Activated naive CD8-positive, alpha-beta T cell (primary cell): ENCODE measurements at regions not wholly inside any gene's neighbourhood (a gene's known extent, or its start where the extent isn't known, plus 50 kb on each side); places are given as distances from the start of the nearest gene placed in this dataset.
"Not testable (repeated sequence)": the region's sequence is repeated elsewhere in the genome, so short reads cannot be mapped to it uniquely, and the experiment has no call there.

Experiments
- H3K27ac Mint-ChIP-seq: one replicate; pipeline ENCODE4 v1.8.0; 2021; ENCODE audit warnings: mixed read lengths
- H3K27me3 Mint-ChIP-seq: one replicate; pipeline ENCODE4 v1.8.0; 2021; ENCODE audit warnings: mixed read lengths
- H3K36me3 Mint-ChIP-seq: one replicate; pipeline ENCODE4 v1.8.0; 2021; ENCODE audit warnings: mixed read lengths
- H3K4me1 Mint-ChIP-seq: one replicate; pipeline ENCODE4 v1.8.0; 2021; ENCODE audit warnings: low read depth, mixed read lengths
- H3K4me3 Mint-ChIP-seq: one replicate; pipeline ENCODE4 v1.8.0; 2021; ENCODE audit warnings: mild to moderate bottlenecking, mixed read lengths
- H3K9me3 Mint-ChIP-seq: one replicate; pipeline ENCODE4 v1.8.0; 2021; ENCODE audit warnings: low read depth, mixed read lengths

DNA sequence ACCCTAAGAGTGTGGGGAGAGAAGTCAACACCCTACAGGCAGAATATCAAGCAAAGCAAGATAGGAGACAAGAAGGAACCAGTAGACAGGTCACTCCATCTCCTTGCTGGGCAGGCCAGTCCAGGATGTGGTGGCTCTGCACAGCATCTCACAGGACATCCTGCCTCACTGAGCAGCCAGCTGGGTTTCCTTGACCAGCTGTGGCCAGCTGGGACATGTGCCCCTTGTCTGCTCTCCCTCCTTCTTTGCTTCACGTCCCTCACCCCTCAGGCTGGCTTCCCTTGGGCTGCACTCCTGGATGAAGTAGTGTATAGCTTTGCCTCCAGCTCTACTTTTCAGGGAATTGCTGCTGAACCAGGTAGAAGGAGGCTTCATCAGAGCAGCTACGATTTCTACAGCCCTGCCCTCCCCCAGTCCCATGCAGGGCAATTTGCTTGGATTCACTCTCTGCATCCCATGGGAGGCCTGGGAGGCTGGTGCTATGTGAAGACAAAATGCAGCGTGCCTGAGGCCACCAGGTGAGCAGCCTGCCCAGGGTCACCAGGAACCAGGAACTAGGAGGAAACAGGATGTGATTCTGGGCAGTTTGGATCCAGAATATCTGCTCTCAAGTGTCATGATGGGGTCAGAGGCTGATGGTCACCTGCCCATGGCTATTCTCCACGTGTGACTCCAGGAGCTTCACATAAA is 110.0 kb upstream of the PMEPA1 start:
- Mint-ChIP-seq H3K4me3 (no peak overlapping the region), H3K36me3 (no peaks in the 10 kb centered on the region), H3K9me3 (no peaks in the 10 kb centered on the region), H3K27me3 (no peaks in the 10 kb centered on the region), H3K4me1 (no peaks in the 10 kb centered on the region), H3K27ac (no peak overlapping the region)

DNA sequence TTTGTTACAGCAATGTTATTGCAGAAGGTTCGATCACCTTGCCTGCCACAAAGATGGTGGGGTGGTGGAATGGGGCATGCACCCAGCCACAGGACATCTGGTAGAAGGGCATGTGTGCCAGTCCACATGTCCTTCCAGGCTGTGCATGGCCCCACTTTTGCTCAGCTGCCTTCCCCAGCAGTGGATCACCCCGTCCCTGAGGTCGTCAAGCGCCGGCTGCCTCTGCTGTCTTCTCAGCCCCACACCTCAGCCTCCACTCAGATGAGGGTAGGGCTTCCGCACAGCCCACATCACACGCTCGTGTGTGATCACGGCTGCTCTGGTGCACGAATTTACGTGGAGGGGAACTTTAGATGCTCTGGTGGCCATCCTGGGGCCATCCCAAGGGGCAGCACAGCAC is 109.5 kb upstream of the PMEPA1 start:
- peaks cover 1% of the 10 kb centered on the region for H3K27me3 Mint-ChIP-seq
- no peaks in the 10 kb centered on the region for H3K4me1 Mint-ChIP-seq
- no peak overlapping the region for H3K27ac Mint-ChIP-seq
- H3K9me3 Mint-ChIP-seq: no peaks in the 10 kb centered on the region
- no peaks in the 10 kb centered on the region for H3K36me3 Mint-ChIP-seq
- no peak overlapping the region for H3K4me3 Mint-ChIP-seq

DNA sequence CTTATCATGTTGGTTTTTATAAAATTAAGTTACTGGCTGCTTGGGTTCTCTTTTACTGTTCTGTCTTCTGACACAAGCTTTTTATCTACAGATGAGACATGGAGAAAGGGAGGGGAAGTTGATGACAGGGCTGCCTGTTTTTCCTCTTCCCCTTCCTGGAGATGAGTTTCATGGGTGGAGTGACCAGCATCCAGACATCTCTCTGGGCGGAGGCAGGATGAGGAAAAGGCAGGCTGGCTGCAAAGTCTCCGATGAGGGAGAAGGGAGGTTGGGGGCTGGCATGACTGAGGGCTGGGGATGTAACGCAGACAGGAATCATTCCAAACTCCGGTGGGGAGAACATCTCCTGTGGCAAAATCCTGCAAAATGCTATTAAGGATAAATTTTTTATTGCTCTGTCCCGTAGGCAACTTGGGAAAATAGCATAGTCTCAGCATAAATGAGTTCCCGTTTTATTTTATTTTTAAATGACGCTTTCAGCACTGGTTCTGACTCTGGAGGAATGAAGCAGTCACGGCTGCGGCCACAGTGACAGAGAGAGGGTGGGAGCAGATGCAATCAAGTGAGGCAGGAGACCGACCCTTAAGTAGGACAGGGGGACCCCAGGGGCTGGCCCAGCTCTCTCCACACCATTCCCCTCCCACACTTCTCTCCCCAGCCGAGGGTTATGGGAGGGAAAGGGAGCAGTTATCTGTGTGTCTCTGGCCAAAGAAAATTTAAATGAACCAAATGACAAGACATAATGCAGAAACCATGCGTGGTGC is 108.8 kb upstream of the PMEPA1 start:
- Mint-ChIP-seq H3K27me3 (peaks cover 1% of the 10 kb centered on the region), H3K4me3 (no peak overlapping the region), H3K9me3 (no peaks in the 10 kb centered on the region), H3K36me3 (no peaks in the 10 kb centered on the region), H3K27ac (no peak overlapping the region), H3K4me1 (no peaks in the 10 kb centered on the region)

DNA sequence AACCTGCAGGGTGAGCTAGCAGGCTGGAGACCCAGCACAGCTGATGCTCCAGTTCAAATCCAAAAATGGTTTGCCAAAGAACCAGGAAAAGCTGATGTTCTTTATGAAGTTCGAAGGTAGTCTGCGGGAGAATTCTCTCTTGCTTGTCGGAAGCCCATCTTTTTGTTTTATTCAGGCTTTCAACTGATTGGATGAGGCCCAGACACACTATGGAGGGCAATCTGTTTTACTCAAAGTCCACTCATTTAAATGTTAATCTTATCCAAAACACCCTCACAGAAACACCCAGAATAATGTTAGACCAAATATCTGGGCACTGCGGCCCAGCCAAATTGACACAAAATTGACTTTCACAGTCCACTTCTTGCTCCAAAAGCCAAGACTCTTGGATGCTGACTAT is 105.6 kb upstream of the PMEPA1 start:
- Mint-ChIP-seq H3K4me3 (no peak overlapping the region), H3K9me3 (no peaks in the 10 kb centered on the region), H3K36me3 (no peaks in the 10 kb centered on the region), H3K27ac (no peak overlapping the region), H3K4me1 (no peaks in the 10 kb centered on the region), H3K27me3 (peaks cover 1% of the 10 kb centered on the region)

DNA sequence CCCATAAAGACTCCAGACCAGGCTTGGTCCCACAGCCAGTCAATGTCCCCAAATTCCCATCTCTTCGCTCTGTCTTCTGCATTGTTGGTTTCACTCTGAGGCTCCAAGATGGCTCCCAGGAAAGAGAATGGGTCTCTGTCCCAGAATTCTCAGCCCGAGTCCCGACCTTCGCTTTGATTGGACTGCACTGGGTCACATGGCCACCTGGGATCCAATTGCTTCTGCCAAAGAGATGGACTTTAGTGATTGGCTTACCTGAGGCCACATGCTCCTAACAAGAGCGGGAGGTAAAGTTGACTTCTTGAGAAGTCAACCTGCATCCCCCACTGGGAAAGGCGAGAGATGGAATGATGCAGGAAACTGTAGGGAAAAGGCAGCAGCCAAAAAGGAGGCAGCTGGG is 104.7 kb upstream of the PMEPA1 start:
- H3K4me3 Mint-ChIP-seq: no peak overlapping the region
- H3K27ac Mint-ChIP-seq: no peak overlapping the region
- H3K36me3 Mint-ChIP-seq: no peaks in the 10 kb centered on the region
- no peaks in the 10 kb centered on the region for H3K4me1 Mint-ChIP-seq
- no peaks in the 10 kb centered on the region for H3K9me3 Mint-ChIP-seq
- peaks cover 1% of the 10 kb centered on the region for H3K27me3 Mint-ChIP-seq

DNA sequence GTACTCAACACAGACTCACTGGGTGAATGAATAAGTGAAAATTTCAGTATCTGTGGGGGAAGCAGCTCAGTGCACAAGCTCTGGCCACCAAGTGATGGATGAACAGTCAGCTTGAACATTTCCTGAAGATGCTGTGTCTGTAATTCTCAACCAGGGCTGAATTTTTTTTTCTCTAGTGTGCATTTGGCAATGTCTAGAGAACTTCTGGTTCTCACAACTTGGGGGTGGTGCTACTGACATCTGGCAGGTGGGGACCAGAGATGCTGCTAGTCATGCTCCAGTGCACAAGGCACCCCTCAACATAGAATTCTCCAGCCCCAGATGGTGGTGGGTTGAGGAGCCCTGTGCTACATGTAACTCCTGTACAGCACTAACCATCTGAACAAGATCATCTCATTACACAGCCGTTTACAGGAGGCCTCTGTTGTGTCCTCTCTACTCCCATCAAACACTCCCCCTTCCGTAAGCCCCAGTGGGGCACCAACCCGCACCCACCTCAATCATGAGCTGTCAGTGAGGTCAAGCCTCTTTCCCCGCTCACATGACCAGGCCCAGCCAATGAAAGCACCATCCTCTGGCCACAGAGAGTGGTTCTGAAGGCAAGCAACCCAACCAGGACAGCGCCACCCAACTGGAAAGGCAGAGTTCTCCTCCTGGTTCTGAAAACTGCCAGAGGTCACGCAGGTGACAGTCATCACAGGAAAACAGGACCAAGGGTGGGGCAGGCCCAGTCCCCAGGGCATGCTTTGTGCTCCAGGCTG is 103.9 kb upstream of the PMEPA1 start:
- no peak overlapping the region for H3K4me3 Mint-ChIP-seq
- no peaks in the 10 kb centered on the region for H3K9me3 Mint-ChIP-seq
- peaks cover 1% of the 10 kb centered on the region for H3K27me3 Mint-ChIP-seq
- H3K36me3 Mint-ChIP-seq: no peaks in the 10 kb centered on the region
- no peaks in the 10 kb centered on the region for H3K4me1 Mint-ChIP-seq
- H3K27ac Mint-ChIP-seq: no peak overlapping the region

DNA sequence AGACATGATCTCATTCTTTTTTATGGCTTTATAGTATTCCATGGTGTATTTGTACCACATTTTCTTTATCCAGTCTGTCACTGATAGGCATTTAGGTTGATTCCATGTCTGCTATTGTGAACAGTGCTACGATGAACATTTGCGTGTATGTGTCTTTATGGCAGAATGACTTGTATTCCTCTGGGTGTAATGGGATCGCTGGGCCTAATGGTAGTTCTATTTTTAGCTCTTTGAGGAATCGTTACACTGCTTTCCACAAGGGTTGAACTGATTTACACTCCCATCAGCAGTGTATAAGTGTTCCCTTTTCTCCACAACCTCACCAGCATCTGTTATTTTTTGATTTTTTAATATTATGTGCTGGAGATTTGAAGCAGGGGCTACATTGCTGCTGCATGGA is 102.8 kb upstream of the PMEPA1 start:
- H3K9me3 Mint-ChIP-seq, H3K4me3 Mint-ChIP-seq, H3K4me1 Mint-ChIP-seq, H3K27me3 Mint-ChIP-seq, H3K36me3 Mint-ChIP-seq, H3K27ac Mint-ChIP-seq: not testable (repeated sequence)

DNA sequence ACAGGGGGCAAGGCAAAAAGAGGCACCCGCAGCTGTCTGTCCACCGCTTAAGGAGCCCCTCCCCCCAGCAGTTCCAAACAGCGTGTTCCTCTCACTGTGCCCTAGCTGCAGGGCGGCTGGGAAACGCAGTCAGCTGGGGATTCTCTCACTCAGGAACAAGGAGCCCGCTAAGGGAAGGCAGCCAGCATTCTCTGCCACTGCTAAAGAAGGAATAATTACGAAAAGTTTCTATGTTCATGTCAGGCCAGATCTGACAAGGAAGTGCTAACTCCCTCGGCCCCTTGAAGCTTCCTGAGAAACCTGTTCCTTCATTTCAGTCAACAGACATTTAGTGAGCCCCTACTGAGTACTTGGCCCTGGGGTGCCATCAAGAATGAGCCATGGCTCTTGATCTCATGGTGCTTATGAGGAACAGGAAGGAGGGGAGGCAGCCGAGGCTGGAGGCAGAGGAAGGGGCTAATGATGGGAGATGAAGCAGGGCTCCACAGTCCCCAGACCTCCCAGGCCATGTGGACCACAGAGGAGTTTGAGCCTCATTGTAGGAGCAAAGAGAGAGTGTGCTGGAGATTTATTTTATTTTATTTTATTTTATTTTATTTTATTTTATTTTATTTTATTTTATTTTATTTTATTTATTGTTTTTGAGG is 101.7 kb upstream of the PMEPA1 start:
- H3K27ac Mint-ChIP-seq: no peak overlapping the region
- no peak overlapping the region for H3K4me3 Mint-ChIP-seq
- H3K36me3 Mint-ChIP-seq: no peaks in the 10 kb centered on the region
- no peaks in the 10 kb centered on the region for H3K4me1 Mint-ChIP-seq
- H3K9me3 Mint-ChIP-seq: no peaks in the 10 kb centered on the region
- peaks cover 1% of the 10 kb centered on the region for H3K27me3 Mint-ChIP-seq

DNA sequence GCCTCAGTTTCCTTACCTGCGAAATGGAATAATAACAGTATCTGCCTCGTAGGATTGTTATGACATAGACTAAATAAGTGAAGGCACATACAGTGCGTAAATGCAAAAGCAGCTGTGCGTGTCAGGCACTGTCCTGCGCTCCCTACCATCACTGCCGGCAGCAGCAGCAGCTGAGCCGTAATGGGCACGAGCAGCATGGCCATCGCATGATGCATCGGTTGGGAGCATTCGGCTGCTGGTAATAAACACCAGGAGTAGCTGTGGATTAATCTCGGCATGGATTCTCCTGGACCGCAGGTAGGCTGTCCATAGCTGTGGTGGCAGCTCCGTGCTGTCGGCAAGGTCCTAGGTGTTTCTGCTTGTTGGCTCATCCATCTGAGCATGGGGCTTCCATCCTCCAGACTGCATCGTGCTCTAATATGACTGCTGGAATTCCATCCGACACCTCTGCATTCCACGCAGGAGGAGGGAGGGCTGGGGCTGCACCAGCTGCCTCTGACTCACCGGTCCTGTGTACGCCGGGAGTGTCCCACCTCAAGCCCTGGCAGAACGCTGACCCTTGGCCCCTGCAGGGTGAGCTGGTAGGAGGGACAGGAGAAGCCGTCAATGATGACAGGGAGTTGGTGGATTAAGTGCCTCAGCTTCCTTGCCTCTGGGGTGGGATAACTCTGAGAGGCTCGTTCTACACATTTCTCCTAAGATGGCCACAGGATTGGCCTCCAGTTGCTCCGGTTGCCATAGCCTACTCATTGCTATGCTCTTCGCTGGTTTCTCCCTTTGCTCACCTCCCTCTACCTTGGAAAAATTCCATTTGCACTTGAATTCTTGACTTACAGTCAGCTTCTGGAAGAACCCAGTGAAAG is 100.9 kb upstream of the PMEPA1 start:
- Mint-ChIP-seq H3K27me3 (peaks cover 1% of the 10 kb centered on the region), H3K27ac (no peak overlapping the region), H3K36me3 (no peaks in the 10 kb centered on the region)

DNA sequence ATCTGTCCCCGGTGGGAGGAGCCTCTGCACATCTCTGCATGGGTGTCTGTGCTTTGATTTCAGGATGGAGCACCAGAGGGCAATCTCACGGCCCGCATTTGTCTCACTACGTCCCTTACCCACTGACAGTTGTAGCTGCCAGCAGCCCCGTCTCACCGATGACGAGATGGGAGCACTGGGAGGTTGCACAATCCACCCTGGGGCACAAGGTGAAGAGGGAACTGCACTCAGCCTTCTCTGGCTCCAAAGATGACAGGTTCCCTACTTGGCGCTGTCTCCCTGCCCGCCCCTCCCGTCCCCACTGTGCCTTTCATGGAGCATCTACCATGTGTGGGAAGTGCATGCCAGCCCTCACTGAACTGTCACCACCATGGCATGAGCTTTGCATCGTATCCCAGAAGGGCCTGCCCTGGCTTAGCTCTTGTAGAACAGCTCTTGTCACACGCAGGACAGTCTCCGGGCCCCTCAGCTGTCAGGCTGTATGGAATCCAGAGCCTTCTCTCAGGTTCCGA is 99.9 kb upstream of the PMEPA1 start:
- Mint-ChIP-seq H3K27me3 (peaks cover 1% of the 10 kb centered on the region), H3K27ac (no peak overlapping the region), H3K4me3 (no peak overlapping the region), H3K9me3 (no peaks in the 10 kb centered on the region), H3K4me1 (no peaks in the 10 kb centered on the region), H3K36me3 (no peaks in the 10 kb centered on the region)

More for the DNA sequence above, 100.9 kb upstream of the PMEPA1 start:
- no peaks in the 10 kb centered on the region for H3K9me3 Mint-ChIP-seq
- H3K4me1 Mint-ChIP-seq: no peaks in the 10 kb centered on the region
- no peak overlapping the region for H3K4me3 Mint-ChIP-seq

DNA sequence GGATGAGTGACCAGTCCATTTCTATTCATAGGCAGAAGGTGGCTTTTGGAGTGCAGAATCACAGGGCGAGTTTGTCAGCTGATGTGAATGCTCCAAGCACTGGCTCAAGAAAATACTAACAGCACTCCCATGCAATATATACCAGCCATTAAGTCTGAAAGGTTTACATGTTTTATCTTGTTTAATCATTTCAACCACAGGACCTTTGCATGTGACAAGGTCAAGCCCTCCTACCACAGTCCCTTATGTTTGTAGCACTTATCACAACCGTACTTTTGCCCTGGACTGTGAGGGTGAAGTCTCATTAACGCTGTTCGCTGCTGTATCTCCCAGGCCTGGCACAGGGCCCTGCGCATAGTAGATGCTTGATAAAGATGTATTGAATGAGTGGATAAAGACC is 99.3 kb upstream of the PMEPA1 start:
- Mint-ChIP-seq H3K4me1 (no peaks in the 10 kb centered on the region), H3K36me3 (no peaks in the 10 kb centered on the region), H3K27ac (no peak overlapping the region), H3K9me3 (no peaks in the 10 kb centered on the region), H3K27me3 (no peaks in the 10 kb centered on the region), H3K4me3 (no peak overlapping the region)

DNA sequence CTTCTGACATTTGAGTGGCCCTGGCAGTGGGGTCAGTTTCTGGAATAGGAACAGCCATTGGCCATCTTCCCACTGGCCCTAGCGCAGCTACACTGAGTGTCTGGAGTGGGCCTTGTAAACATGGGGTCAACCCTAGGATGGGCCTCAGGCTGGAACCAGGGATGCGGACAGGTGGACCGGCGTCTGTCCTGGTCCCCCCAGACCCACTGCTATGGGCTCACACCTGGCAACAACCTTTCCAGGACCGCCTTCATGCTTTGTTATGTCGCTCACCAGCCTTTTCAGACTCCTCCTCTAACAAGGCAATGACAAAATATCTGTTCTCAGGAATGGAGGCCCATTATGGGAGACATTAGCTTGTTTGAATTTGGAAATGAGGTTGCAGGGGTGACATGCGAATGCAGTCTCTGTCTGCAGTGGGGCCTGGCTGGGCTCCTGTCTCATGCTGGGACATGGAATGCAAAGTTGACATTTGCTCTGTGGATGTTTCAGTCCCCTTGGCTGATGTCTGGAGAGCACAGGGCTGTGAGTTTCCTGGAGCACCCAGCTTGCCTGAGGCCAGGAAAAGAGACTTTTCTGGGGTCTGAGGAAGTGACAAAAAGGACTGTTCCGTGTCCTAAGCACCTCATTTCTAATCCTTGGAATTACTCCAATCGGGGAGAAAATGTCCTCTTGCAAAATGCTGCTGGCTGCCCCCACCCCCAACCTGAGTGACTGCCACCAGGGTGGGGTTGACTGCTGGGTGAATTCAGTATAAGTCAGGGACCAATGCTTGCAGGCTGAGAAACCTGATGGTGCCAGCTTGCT is 98.7 kb upstream of the PMEPA1 start:
- Mint-ChIP-seq H3K36me3 (no peaks in the 10 kb centered on the region), H3K9me3 (no peaks in the 10 kb centered on the region), H3K4me3 (no peak overlapping the region), H3K4me1 (no peaks in the 10 kb centered on the region), H3K27ac (no peak overlapping the region), H3K27me3 (no peaks in the 10 kb centered on the region)

DNA sequence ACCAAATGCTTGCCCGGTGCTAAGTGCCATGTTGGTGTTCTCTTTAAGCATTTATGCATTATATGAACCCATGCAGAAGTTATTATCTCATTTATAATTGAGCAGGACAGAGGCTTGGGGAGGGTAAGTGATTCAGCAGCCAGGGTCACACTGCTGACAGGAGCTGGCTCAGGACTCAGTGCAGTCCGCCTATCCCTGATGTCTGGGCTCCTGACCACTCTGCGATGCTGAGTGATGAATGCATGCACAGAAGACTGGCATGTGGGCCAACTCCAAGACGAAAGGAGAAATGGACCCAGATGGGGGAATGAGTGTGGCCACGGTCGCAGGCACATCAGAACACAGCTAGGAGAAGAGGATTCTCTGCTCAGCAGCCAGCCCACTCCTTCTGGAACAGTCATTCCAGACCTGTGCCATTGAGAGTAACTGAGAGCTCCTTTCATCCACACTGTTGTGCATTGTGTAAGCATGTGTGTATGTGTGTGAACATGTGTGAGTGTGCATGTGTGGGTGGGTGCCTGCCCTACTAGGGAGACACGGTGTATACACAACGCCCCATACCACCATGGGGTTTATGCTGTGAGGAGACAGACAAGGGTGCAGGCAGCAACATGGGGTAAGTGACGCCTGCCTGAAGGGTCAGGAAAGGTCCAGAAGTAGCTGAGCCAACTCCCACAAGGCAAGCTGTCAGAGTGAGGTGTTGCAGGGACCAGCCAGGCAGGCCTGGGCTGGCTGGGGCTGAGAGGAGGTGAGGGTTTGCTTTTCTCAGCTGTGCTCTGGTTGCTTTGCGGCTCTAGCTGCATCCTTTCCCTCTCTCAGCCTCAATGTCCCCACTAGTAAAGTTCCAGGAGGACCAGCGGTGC is 97.8 kb upstream of the PMEPA1 start:
- Mint-ChIP-seq H3K36me3 (no peaks in the 10 kb centered on the region), H3K27ac (no peak overlapping the region), H3K9me3 (no peaks in the 10 kb centered on the region), H3K4me3 (no peak overlapping the region), H3K4me1 (no peaks in the 10 kb centered on the region), H3K27me3 (no peaks in the 10 kb centered on the region)
